ENCODE measurements at regions not wholly inside any gene's neighbourhood (a gene's known extent, or its start where the extent isn't known, plus 50 kb on each side); places are given as distances from the start of the nearest gene placed in this dataset.

DNA sequence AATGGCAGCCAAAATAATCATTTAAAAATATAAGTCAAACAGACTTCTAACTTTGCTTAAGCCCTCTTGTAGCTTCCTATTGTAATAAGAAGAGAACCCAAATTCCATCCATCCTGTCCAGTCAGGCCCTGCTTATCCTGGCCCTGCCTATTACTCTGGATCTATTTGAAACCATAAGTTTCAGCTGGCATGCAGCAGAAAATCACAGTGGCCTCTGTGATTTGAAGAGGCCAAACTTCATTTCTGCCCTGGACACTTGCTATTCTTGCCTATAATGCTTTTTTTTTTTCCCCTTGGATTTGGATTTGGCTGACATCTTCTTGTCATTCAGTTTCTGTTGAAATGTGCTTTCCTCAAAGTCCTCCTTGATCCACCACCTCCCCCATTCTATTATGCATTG, 642.8 kb downstream of the USP25 start:
- Histone ChIP-seq H3K27ac (no peak overlapping the region), H3K36me3 (no peaks in the 10 kb centered on the region), H3K9me3 (no peaks in the 10 kb centered on the region), H3K4me3 (no peak overlapping the region), H3K4me1 (peaks cover 22 to 30% of the 10 kb centered on the region in 2 donors), H3K27me3 (no peaks in the 10 kb centered on the region)
- no peak for DNase-seq
- intact Hi-C loops (cut with DNase I; ENCODE audit: low total_unique reads), result no loop called here
- TF ChIP-seq CTCF (IDR thresholded peaks at IDR 0.05 in 4 of 5, conservative IDR thresholded peaks at IDR 0.05 in 1 of 5), result no peak
- no peak for TF ChIP-seq POLR2A (IDR thresholded peaks at IDR 0.05)
- no peak for ATAC-seq
- in situ Hi-C loops (cut with MboI; ENCODE audit: low sequenced_read_pairs in 4 of 4), result loop anchor here in 1 of 4 donors (25.0 kb wide), 1 partner anchor 890 kb away; no protein-coding TSS in a partner anchor

DNA sequence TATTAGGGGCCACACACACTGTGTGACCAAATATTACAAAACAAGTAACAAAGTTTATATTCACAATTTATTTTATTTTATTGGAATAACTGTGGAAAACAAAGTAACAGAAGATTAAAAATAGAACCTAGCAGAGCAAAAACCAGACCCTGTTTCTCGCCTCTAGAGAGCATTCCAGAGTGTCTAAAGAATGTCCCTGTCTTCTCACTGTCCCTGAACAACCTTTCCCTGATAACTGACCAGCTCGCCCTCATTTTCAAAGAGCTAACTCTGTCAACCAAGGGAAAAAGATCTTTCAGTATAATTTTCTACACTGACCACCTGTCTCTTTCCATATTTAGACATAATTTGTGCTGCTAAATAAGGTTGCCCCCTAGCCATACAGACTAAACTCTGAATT, 646.9 kb downstream of the USP25 start:
- H3K9me3 ChIP-seq, result no peaks in the 10 kb centered on the region
- peak overlapping the region; percentile 51 to 73 (median 69) for H3K27ac ChIP-seq
- intact Hi-C loops (cut with DNase I; ENCODE audit: low total_unique reads) (no loop called here), in situ Hi-C loops (cut with MboI; ENCODE audit: low sequenced_read_pairs in 4 of 4) (no loop called here)
- no peaks in the 10 kb centered on the region for H3K27me3 ChIP-seq
- no peak for DNase-seq
- H3K4me3 ChIP-seq, result no peak overlapping the region
- TF ChIP-seq POLR2A (IDR thresholded peaks at IDR 0.05), result no peak
- no peak for TF ChIP-seq CTCF (IDR thresholded peaks at IDR 0.05 in 4 of 5, conservative IDR thresholded peaks at IDR 0.05 in 1 of 5)
- peak; percentile 61 to 83 for ATAC-seq
- peaks cover 32 to 36% of the 10 kb centered on the region in 2 donors for H3K4me1 ChIP-seq
- H3K36me3 ChIP-seq, result no peaks in the 10 kb centered on the region

DNA sequence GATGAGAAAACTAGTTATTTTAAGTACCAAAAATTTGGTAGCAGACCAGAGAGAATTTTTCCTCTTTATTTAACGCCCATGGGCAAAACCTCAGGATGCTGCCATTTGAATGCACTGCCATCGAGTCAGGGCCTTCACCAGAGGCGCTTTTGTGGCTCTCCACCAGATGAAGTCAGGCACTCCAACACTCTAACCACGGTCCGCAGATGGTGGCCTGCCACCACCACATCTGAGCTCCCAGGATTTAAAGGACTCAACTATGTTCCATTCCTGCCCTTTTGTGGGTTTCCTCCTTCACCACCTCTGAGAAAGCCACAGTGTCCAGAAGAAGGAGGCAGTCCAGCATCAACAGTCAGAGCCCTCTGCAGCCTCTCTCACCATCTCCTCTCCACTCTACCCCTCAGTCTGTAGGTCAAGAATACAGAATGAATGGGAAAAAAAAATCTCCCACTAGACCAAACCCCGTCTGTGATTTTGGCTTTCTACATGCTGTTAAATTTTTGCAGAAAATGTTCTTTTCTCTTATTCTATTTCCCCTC, 647.4 kb downstream of the USP25 start:
- Histone ChIP-seq H3K27me3 (no peaks in the 10 kb centered on the region), H3K4me1 (peaks cover 32 to 36% of the 10 kb centered on the region in 2 donors), H3K36me3 (no peaks in the 10 kb centered on the region), H3K9me3 (no peaks in the 10 kb centered on the region), H3K27ac (peak overlapping the region; percentile 51 to 73 (median 69)), H3K4me3 (no peak overlapping the region)
- ATAC-seq (peak in 1 of 2 donors; percentile 56), DNase-seq (no peak)
- in situ Hi-C loops (cut with MboI; ENCODE audit: low sequenced_read_pairs in 4 of 4), result no loop called here
- TF ChIP-seq CTCF (IDR thresholded peaks at IDR 0.05 in 4 of 5, conservative IDR thresholded peaks at IDR 0.05 in 1 of 5), result no peak
- TF ChIP-seq POLR2A (IDR thresholded peaks at IDR 0.05), result no peak
- intact Hi-C loops (cut with DNase I; ENCODE audit: low total_unique reads), result no loop called here

- DNase-seq (no peak), ATAC-seq (no peak)
- Histone ChIP-seq H3K9me3 (no peaks in the 10 kb centered on the region), H3K4me1 (peaks cover 32 to 36% of the 10 kb centered on the region in 2 donors), H3K27ac (peak overlapping the region in 3 of 4 donors; percentile 65 to 73 (median 73)), H3K36me3 (no peaks in the 10 kb centered on the region), H3K27me3 (no peaks in the 10 kb centered on the region), H3K4me3 (no peak overlapping the region)
- intact Hi-C loops (cut with DNase I; ENCODE audit: low total_unique reads), result no loop called here
- in situ Hi-C loops (cut with MboI; ENCODE audit: low sequenced_read_pairs in 4 of 4), result no loop called here
- TF ChIP-seq CTCF (IDR thresholded peaks at IDR 0.05 in 4 of 5, conservative IDR thresholded peaks at IDR 0.05 in 1 of 5), result no peak
- TF ChIP-seq POLR2A (IDR thresholded peaks at IDR 0.05), result no peak
Measured at GRCh38 chr21:16377857-16378256, 648.1 kb downstream of the USP25 start.

DNA sequence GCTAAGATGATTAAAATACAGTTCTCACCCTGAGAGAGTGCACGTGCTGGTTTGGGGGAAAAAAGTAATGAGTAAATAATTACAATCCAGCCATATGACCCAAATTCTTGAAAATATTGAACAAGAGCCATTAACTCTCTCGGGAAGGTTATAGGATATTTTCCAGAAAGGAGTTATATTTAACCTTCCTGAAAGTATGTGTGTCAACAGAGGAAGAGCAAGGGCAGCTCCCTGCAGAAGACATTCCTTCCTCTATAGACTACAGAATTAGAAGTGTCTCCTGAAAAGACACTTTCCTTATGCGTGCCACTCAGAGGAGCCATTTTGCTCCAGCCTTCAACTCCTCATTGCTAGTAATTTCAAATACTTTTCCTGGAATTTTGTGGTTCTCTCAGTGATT, 648.7 kb downstream of the USP25 start:
- peak overlapping the region in 3 of 4 donors; percentile 26 to 73 (median 65) for H3K27ac ChIP-seq
- no peaks in the 10 kb centered on the region for H3K9me3 ChIP-seq

More for the DNA sequence above, 648.7 kb downstream of the USP25 start:
- intact Hi-C loops (cut with DNase I; ENCODE audit: low total_unique reads) (no loop called here), in situ Hi-C loops (cut with MboI; ENCODE audit: low sequenced_read_pairs in 4 of 4) (no loop called here)
- H3K27me3 ChIP-seq, result no peaks in the 10 kb centered on the region
- H3K36me3 ChIP-seq, result no peaks in the 10 kb centered on the region
- no peak overlapping the region for H3K4me3 ChIP-seq
- peaks cover 32 to 36% of the 10 kb centered on the region in 2 donors for H3K4me1 ChIP-seq
- no peak for ATAC-seq
- DNase-seq, result no peak
- TF ChIP-seq CTCF (IDR thresholded peaks at IDR 0.05 in 4 of 5, conservative IDR thresholded peaks at IDR 0.05 in 1 of 5) (no peak), POLR2A (IDR thresholded peaks at IDR 0.05) (no peak)

All from gastrocnemius medialis (tissue), 4 donors.